ENCODE measurements at regions not wholly inside any gene's neighbourhood (a gene's known extent, or its start where the extent isn't known, plus 50 kb on each side); places are given as distances from the start of the nearest gene placed in this dataset.

DNA sequence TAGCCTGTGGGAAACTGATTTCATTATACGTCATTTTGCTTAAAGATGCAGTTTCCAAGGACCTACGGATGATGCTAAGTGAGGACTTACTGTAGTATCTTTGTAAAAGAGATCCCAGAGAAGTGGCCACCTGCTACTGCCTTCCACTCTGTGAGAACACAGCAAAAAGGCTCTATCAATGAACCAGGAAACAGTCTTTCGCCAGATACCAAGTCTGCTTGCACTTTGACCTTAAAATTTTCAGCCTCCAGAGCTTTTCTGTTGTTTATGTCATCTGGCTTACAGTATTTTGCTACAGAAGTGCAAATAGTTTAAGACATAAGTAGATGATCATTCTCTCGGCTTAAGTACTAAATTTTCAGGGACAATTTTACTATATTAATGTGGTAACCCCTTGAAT lies 847.9 kb upstream of the CHAC2 start:
- Histone ChIP-seq H3K4me3 (no peak overlapping the region), H3K36me3 (no peaks in the 10 kb centered on the region), H3K4me1 (no peaks in the 10 kb centered on the region), H3K27me3 (no peaks in the 10 kb centered on the region), H3K27ac (no peak overlapping the region), H3K9me3 (no peaks in the 10 kb centered on the region)
- TF ChIP-seq, protein P1, sequence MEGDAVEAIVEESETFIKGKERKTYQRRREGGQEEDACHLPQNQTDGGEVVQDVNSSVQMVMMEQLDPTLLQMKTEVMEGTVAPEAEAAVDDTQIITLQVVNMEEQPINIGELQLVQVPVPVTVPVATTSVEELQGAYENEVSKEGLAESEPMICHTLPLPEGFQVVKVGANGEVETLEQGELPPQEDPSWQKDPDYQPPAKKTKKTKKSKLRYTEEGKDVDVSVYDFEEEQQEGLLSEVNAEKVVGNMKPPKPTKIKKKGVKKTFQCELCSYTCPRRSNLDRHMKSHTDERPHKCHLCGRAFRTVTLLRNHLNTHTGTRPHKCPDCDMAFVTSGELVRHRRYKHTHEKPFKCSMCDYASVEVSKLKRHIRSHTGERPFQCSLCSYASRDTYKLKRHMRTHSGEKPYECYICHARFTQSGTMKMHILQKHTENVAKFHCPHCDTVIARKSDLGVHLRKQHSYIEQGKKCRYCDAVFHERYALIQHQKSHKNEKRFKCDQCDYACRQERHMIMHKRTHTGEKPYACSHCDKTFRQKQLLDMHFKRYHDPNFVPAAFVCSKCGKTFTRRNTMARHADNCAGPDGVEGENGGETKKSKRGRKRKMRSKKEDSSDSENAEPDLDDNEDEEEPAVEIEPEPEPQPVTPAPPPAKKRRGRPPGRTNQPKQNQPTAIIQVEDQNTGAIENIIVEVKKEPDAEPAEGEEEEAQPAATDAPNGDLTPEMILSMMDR (IDR thresholded peaks at IDR 0.05): no peak
- ATAC-seq: no peak
- intact Hi-C loops (cut with DNase I): no loop called here
- no peak for DNase-seq

DNA sequence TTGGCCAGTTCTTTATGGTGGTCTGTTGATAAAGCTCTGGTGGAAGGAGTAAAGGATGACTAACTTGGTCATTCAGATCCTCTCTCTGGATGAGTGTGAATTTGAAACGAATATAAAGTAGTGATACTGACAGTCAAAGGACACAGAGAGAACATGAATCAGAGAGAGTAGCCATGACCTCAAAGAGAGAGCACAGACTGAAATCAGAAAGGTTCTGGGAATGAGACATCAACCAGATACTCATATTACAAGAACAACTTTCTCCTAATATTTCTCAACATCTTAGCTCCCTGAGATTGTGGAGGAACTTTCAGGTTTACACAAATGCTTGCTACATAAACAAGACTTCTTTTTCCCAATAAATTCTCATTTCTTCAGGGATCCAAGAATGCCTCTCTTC lies 849.1 kb upstream of the CHAC2 start:
- Histone ChIP-seq H3K36me3 (no peaks in the 10 kb centered on the region), H3K4me3 (no peak overlapping the region), H3K4me1 (no peaks in the 10 kb centered on the region), H3K27me3 (no peaks in the 10 kb centered on the region), H3K27ac (no peak overlapping the region), H3K9me3 (no peaks in the 10 kb centered on the region)
- DNase-seq: no peak
- ATAC-seq: no peak
- TF ChIP-seq, protein P1 (IDR thresholded peaks at IDR 0.05): no peak
- intact Hi-C loops (cut with DNase I): no loop called here

DNA sequence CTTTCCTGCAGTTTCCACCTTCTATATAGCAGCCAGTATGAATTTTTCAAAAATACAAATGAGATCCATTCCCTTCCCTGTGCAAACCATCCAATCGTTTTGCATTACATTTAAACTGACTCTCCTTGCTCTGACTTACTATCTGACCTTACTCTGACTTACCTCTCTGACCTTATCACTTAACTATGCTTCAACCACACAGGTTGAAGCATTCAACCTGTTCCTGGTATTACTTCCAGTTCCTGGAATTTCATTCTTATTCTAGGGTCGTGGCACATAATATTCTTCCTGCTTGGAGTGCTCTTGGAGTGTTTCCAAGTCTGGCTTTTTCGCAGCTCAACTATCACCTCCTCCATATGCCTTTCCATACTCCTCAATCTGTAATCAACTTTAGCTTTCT lies 850.6 kb upstream of the CHAC2 start:
- Histone ChIP-seq H3K36me3 (no peaks in the 10 kb centered on the region), H3K27ac (no peak overlapping the region), H3K9me3 (no peaks in the 10 kb centered on the region), H3K4me3 (no peak overlapping the region), H3K27me3 (no peaks in the 10 kb centered on the region), H3K4me1 (no peaks in the 10 kb centered on the region)
- TF ChIP-seq, protein P1 (IDR thresholded peaks at IDR 0.05): no peak
- DNase-seq (no peak), ATAC-seq (no peak)
- intact Hi-C loops (cut with DNase I): no loop called here

DNA sequence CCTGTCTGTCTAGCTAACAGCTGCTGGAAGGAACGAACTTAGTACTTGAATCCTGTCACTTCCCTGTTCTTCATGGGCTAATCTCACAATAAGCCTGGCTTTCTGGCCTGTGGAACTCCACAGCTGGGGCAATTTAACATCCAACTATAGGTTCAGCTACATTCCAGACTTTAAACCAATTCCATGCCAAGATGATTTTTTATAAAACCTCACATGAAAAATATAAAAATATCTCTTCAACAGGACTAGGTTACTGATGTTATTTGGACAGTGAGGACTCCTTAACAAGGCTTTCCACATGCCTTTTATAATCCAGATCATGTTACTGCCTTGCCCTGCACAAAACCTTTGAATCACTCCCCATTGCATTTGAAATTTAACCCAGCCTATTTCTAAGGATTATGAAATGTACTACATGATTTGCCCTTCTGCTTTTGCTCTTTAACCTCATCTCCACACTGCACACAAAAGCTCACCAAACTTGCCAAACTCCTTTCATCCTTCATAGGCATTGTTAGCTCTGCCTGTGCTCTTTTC lies 863.2 kb upstream of the CHAC2 start:
- Histone ChIP-seq H3K9me3 (peaks cover 0 to 30% of the 10 kb centered on the region in 2 donors), H3K4me3 (no peak overlapping the region), H3K36me3 (no peaks in the 10 kb centered on the region), H3K4me1 (no peaks in the 10 kb centered on the region), H3K27ac (no peak overlapping the region), H3K27me3 (no peaks in the 10 kb centered on the region)
- ATAC-seq (no peak), DNase-seq (no peak)
- intact Hi-C loops (cut with DNase I): no loop called here
- TF ChIP-seq, protein P1 (IDR thresholded peaks at IDR 0.05): no peak

DNA sequence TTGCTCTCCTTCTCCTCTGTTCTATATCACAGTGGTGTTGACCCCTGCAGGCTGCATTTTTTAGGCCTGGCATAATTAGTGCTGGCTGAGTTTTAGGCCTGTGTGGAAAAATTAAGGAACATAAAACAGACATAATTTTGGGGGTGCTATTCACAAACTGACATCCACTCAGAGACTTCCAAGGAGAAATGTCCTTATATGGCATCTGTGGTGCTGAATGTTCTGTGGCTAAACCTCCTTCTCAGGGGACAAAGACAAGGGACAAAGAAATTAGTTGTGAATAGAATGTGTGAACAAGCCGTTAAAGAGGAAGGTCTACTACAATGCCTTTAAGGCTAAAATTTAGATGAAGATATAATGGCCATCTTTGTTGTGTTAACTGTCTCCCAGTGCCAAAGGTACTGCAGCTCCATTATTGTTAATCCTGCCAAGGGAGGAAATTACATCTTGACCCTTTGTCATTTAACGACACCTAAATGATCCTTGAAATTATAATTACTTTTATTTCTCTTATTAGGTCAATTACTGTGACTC lies 870.0 kb upstream of the CHAC2 start:
- Histone ChIP-seq H3K4me3 (no peak overlapping the region), H3K27me3 (no peaks in the 10 kb centered on the region), H3K36me3 (no peaks in the 10 kb centered on the region), H3K27ac (no peak overlapping the region), H3K4me1 (no peaks in the 10 kb centered on the region), H3K9me3 (peaks cover 0 to 51% of the 10 kb centered on the region in 2 donors)
- intact Hi-C loops (cut with DNase I): no loop called here
- ATAC-seq: no peak
- DNase-seq: no peak
- TF ChIP-seq, protein P1 (IDR thresholded peaks at IDR 0.05): no peak
